ENCODE measurements at regions not wholly inside any gene's neighbourhood (a gene's known extent, or its start where the extent isn't known, plus 50 kb on each side); places are given as distances from the start of the nearest gene placed in this dataset.
"Not testable (repeated sequence)": the region's sequence is repeated elsewhere in the genome, so short reads cannot be mapped to it uniquely, and the experiment has no call there.

DNA sequence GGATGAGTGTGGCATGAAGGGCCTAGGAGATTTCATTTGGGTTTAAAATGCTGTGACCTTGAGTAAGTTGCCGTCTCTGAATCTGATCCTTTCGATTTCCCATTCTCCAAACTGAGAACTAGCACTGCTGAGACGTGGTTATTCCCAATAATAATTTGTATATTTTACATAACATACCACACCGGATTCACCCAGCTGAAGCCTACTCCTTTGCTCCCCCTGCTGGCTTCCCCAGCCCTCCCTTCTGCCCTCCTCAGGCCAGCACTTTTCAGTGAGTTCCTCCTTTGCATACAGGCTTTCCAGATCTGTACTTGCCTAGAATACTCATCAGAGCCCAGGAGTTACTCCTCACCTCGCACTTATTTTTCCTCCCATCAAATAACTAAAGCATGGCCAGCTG is 255.1 kb downstream of the OR4F29 start:
- DNase-seq, result not testable (repeated sequence)

DNA sequence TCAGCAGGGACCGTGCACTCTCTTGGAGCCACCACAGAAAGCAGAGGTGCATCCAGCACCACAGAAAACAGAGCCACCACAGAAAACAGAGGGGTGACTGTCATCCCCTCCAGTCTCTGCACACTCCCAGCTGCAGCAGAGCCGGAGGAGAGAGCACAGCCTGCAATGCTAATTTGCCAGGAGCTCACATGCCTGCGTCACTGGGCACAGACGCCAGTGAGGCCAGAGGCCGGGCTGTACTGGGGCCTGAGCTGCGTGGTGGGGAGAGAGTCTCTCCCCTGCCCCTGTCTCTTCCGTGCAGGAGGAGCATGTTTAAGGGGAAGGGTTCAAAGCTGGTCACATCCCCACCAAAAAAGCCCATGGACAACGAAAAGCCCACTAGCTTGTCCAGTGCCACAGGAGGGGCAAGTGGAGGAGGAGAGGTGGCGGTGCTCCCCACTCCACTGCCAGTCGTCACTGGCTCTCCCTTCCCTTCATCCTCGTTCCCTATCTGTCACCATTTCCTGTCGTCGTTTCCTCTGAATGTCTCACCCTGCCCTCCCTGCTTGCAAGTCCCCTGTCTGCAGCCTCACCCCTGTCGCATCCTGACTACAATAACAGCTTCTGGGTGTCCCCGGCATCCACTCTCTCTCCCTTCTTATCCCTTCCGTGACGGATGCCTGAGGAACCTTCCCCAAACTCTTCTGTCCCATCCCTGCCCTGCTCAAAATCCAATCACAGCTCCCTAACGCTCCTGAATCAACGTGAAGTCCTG is 260.0 kb downstream of the OR4F29 start:
- not testable (repeated sequence) for DNase-seq

DNA sequence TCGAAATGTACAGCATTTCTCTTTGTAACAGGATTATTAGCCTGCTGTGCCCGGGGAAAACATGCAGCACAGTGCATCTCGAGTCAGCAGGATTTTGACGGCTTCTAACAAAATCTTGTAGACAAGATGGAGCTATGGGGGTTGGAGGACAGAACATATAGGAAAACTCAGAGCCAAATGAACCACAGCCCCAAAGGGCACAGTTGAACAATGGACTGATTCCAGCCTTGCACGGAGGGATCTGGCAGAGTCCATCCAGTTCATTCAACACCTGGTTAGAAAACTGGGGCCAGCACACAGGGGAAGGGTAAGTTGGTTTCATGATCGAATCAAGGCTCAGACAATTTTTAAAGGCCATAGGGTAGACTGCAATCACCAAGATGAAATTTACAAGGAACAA is 260.8 kb downstream of the OR4F29 start:
- DNase-seq, result not testable (repeated sequence)

DNA sequence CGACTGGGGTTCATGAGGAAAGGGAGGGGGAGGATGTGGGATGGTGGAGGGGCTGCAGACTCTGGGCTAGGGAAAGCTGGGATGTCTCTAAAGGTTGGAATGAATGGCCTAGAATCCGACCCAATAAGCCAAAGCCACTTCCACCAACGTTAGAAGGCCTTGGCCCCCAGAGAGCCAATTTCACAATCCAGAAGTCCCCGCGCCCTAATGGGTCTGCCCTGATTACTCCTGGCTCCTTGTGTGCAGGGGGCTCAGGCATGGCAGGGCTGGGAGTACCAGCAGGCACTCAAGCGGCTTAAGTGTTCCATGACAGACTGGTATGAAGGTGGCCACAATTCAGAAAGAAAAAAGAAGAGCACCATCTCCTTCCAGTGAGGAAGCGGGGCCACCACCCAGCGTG is 261.6 kb downstream of the OR4F29 start:
- not testable (repeated sequence) for DNase-seq

DNA sequence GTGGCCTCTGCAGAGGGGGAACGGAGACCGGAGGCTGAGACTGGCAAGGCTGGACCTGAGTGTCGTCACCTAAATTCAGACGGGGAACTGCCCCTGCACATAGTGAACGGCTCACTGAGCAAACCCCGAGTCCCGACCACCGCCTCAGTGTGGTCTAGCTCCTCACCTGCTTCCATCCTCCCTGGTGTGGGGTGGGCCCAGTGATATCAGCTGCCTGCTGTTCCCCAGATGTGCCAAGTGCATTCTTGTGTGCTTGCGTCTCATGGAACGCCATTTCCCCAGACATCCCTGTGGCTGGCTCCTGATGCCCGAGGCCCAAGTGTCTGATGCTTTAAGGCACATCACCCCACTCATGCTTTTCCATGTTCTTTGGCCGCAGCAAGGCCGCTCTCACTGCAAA is 262.2 kb downstream of the OR4F29 start:
- not testable (repeated sequence) for DNase-seq

DNA sequence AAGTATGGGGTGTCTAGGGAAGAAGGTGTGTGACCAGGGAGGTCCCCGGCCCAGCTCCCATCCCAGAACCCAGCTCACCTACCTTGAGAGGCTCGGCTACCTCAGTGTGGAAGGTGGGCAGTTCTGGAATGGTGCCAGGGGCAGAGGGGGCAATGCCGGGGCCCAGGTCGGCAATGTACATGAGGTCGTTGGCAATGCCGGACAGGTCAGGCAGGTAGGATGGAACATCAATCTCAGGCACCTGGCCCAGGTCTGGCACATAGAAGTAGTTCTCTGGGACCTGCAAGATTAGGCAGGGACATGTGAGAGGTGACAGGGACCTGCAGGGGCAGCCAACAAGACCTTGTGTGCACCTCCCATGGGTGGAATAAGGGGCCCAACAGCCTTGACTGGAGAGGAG is 264.2 kb downstream of the OR4F29 start:
- DNase-seq, result not testable (repeated sequence)

DNA sequence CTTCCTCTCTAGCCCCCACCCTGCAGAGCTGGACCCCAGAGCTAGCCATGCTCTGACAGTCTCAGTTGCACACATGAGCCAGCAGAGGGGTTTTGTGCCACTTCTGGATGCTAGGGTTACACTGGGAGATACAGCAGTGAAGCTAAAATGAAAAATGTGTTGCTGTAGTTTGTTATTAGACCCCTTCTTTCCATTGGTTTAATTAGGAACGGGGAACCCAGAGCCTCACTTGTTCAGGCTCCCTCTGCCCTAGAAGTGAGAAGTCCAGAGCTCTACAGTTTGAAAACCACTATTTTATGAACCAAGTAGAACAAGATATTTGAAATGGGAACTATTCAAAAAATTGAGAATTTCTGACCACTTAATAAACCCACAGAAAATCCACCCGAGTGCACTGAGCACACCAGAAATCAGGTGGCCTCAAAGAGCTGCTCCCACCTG is 264.8 kb downstream of the OR4F29 start:
- DNase-seq, result not testable (repeated sequence)

DNA sequence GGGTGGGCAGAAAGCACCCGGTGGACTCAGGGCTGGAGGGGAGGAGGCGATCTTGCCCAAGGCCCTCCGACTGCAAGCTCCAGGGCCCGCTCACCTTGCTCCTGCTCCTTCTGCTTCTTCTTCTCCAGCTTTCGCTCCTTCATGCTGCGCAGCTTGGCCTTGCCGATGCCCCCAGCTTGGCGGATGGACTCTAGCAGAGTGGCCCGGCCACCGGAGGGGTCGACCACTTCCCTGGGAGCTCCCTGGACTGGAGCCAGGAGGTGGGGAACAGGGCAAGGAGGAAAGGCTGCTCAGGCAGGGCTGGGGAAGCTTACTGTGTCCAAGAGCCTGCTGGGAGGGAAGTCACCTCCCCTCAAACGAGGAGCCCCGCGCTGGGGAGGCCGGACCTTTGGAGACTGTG is 265.3 kb downstream of the OR4F29 start:
- DNase-seq, result not testable (repeated sequence)

DNA sequence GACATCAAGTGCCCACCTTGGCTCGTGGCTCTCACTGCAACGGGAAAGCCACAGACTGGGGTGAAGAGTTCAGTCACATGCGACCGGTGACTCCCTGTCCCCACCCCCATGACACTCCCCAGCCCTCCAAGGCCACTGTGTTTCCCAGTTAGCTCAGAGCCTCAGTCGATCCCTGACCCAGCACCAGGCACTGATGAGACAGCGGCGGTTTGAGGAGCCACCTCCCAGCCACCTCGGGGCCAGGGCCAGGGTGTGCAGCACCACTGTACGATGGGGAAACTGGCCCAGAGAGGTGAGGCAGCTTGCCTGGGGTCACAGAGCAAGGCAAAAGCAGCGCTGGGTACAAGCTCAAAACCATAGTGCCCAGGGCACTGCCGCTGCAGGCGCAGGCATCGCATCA is 266.0 kb downstream of the OR4F29 start:
- DNase-seq, result not testable (repeated sequence)

DNA sequence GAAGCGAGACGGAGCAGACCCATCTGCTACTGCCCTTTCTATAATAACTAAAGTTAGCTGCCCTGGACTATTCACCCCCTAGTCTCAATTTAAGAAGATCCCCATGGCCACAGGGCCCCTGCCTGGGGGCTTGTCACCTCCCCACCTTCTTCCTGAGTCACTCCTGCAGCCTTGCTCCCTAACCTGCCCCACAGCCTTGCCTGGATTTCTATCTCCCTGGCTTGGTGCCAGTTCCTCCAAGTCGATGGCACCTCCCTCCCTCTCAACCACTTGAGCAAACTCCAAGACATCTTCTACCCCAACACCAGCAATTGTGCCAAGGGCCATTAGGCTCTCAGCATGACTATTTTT is 267.2 kb downstream of the OR4F29 start:
- DNase-seq, result not testable (repeated sequence)

DNA sequence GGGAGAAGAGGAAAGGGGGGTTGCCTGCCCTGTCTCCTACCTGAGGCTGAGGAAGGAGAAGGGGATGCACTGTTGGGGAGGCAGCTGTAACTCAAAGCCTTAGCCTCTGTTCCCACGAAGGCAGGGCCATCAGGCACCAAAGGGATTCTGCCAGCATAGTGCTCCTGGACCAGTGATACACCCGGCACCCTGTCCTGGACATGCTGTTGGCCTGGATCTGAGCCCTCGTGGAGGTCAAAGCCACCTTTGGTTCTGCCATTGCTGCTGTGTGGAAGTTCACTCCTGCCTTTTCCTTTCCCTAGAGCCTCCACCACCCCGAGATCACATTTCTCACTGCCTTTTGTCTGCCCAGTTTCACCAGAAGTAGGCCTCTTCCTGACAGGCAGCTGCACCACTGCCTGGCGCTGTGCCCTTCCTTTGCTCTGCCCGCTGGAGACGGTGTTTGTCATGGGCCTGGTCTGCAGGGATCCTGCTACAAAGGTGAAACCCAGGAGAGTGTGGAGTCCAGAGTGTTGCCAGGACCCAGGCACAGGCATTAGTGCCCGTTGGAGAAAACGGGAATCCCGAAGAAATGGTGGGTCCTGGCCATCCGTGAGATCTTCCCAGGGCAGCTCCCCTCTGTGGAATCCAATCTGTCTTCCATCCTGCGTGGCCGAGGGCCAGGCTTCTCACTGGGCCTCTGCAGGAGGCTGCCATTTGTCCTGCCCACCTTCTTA is 267.7 kb downstream of the OR4F29 start:
- DNase-seq, result not testable (repeated sequence)

DNA sequence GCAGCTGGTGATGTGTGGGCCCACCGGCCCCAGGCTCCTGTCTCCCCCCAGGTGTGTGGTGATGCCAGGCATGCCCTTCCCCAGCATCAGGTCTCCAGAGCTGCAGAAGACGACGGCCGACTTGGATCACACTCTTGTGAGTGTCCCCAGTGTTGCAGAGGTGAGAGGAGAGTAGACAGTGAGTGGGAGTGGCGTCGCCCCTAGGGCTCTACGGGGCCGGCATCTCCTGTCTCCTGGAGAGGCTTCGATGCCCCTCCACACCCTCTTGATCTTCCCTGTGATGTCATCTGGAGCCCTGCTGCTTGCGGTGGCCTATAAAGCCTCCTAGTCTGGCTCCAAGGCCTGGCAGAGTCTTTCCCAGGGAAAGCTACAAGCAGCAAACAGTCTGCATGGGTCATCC is 268.4 kb downstream of the OR4F29 start:
- not testable (repeated sequence) for DNase-seq

DNA sequence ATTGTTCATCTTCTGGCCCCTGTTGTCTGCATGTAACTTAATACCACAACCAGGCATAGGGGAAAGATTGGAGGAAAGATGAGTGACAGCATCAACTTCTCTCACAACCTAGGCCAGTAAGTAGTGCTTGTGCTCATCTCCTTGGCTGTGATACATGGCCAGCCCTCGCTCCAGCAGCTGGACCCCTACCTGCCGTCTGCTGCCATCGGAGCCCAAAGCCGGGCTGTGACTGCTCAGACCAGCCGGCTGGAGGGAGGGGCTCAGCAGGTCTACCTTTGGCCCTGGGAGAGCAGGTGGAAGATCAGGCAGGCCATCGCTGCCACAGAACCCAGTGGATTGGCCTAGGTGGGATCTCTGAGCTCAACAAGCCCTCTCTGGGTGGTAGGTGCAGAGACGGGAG is 268.8 kb downstream of the OR4F29 start:
- DNase-seq, result not testable (repeated sequence)

DNA sequence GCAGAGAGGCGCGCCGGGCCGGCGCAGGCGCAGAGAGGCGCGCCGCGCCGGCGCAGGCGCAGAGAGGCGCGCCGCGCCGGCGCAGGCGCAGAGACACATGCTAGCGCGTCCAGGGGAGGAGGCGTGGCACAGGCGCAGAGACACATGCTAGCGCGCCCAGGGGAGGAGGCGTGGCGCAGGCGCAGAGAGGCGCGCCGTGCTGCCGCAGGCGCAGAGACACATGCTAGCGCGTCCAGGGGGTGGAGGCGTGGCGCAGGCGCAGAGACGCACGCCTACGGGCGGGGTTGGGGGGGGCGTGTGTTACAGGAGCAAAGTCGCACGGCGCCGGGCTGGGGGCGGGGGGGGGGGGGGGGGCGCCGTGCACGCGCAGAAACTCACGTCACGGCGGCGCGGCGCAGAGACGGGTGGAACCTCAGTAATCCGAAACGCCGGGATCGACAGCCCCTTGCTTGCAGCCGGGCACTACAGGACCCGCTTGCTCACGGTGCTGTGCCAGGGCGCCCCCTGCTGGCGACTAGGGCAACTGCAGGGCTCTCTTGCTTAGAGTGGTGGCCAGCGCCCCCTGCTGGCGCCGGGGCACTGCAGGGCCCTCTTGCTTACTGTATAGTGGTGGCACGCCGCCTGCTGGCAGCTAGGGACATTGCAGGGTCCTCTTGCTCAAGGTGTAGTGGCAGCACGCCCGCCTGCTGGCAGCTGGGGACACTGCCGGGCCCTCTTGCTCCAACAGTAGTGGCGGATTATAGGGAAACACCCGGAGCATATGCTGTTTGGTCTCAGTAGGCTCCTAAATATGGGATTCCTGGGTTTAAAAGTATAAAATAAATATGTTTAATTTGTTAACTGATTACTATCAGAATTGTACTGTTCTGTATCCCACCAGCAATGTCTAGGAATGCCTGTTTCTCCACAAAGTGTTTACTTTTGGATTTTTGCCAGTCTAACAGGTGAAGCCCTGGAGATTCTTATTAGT is 269.9 kb downstream of the OR4F29 start:
- DNase-seq, result peak; percentile 69

DNA sequence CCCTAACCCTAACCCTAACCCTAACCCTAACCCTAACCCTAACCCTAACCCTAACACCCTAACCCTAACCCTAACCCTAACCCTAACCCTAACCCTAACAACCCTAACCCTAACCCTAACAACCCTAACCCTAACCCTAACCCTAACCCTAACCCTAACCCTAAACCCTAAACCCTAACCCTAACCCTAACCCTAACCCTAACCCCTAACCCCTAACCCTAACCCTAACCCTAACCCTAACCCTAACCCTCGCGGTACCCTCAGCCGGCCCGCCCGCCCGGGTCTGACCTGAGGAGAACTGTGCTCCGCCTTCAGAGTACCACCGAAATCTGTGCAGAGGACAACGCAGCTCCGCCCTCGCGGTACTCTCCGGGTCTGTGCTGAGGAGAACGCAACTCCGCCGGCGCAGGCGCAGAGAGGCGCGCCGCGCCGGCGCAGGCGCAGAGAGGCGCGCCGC is 270.7 kb downstream of the OR4F29 start:
- not testable (repeated sequence) for DNase-seq

DNA sequence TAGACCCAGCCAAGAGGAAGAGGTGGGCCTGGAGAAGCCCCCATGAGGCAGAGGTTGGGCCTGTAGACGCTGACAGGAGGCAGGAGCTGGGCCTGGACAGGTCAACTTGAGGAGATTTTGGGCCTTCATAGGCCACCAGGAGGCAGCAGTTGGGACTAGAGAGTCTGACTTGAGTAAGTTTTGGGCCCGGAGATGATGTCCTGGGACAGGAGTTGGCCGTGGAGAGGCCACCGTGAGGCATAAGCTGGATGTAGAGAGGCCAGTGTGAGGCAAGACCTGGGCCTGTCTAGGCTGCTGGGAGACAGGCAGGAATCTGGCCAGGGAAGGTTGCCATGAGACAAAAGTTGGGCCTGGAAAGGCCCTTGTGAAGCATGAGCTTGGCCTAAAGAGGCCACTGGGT is 312.6 kb downstream of the OR4F29 start:
- not testable (repeated sequence) for DNase-seq

DNA sequence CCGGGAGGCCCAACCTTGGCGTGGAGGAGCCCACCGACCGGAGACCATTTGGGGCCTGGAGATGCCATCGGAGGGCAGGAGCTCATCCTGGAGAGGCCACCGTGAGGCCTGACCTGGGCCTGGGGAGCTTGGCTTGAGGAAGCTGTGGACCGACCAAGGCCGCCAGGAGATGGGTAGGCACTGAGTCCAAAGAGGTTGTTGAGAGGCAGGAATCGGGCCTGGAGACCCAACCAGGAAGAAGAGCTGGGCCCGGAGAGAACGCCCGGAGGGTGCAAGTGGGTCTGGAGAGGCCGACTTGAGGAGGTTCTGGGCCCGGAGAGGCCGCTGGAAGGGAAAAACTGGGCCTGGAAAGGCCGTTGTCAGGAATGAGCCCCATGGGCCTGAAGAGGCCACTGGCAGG is 313.8 kb downstream of the OR4F29 start:
- DNase-seq, result not testable (repeated sequence)

DNA sequence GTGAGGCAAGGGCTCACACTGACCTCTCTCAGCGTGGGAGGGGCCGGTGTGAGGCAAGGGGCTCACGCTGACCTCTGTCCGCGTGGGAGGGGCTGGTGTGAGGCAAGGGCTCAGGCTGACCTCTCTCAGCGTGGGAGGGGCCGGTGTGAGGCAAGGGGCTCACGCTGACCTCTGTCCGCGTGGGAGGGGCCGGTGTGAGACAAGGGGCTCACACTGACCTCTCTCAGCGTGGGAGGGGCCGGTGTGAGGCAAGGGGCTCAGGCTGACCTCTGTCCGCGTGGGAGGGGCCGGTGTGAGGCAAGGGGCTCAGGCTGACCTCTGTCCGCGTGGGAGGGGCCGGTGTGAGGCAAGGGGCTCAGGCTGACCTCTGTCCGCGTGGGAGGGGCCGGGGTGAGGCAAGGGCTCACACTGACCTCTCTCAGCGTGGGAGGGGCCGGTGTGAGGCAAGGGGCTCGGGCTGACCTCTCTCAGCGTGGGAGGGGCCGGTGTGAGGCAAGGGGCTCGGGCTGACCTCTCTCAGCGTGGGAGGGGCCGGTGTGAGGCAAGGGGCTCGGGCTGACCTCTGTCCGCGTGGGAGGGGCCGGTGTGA is 315.0 kb downstream of the OR4F29 start:
- DNase-seq, result not testable (repeated sequence)

DNA sequence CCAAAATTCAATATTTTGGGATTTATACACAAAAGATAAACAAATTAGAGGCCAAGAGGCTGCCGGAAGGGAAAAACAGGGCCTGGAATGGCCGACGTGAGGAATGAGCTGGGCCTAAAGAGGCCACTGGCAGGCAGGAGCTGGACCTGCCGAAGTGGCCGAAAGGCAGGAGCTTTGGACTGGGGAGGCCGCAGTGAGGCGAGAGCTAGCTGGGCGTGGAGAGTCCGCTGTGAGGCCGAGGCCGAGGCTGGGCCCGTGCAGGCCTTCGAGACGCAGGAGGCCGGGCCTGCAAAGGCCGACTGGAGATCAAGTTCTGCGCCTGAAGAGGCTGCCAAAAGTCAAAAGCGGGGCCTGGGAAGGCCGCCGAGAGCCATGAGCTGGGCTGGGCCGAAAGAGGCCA is 316.5 kb downstream of the OR4F29 start:
- DNase-seq, result not testable (repeated sequence)

DNA sequence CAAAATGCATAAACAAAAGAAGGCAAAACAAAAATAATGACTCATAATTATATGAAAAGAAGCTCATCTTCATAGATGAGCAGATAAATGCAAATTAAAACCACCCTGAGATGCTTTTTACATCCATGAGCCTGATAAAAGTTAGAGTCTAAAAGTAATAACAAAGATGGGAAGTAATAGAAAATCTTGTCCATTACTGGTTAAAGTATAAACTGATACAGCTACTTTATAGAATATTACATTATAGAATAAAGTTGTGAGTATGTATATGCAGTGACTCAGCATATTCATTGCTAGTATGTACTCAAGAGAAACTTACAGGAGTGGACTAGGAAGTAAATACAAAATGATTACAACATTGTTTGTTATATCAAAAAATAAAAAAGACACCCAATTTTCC is 333.0 kb downstream of the OR4F29 start:
- not testable (repeated sequence) for DNase-seq

DNA sequence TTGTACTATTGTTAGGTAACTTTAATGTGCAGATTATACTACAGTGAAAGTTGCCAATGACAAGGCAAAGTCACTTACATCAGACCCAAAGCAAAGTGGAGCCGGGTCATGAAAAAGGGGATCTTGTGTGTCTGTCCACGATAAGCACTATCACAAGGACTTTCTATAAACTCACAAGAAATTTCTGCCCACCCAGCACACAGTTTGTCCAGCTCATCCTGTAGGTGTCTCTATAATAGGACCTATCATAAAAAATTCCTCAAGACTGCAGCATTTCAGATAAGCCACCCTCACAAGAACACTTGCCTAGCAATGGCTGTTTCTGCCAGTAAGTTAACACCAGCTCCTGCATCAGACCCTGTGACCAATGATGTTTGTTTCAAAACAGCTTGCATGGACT is 335.9 kb downstream of the OR4F29 start:
- DNase-seq, result not testable (repeated sequence)

DNA sequence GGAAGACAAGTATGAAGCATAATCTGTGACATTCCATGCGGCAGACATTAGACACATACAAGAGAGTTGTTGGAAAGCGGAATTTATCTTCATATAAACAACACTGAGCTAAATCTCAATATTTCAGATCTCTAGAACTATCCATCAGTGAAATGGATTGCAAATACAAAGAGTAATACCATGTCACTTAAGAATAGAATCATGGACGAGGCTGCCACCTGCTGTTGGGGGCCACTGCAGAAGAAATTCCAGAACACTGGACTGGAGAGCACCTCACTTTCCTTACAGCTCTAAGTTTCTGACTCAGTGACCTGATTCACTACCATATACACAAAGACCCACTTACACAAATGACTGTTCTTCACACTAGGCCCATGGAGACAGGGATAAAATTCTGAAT is 346.7 kb downstream of the OR4F29 start:
- DNase-seq, result not testable (repeated sequence)

All from CD4-positive, alpha-beta T cell treated with Interleukin-6 for 4 hours (primary cell).